Lung (tissue), 11 donors: ENCODE measurements at regions not wholly inside any gene's neighbourhood (a gene's known extent, or its start where the extent isn't known, plus 50 kb on each side); places are given as distances from the start of the nearest gene placed in this dataset.
"Not testable (repeated sequence)": the region's sequence is repeated elsewhere in the genome, so short reads cannot be mapped to it uniquely, and the experiment has no call there.

Source experiments
- ATAC-seq: fragments of 200-7000 bp; cut with Tn5 transposase; one replicate; pipeline ENCODE4 v1.9.1; 2020; ENCODE audit warnings: moderate number of reproducible peaks; ENCODE audit not compliant: insufficient read depth, low FRiP score
- DNase-seq, 3 donors: peaks; one replicate each; pipeline ENCODE4 v3.0.0-alpha.2; 2013 to 2017
- H3K27ac ChIP-seq, 2 donors: one replicate each; pipeline ENCODE4 v1.5.1; 2013; ENCODE audit warnings: mild to moderate bottlenecking in 2 of 2, moderate library complexity in 2 of 2, control low read depth in 1 of 2, inconsistent platforms in 1 of 2, low read depth in 1 of 2, low read length in 1 of 2
- H3K27me3 ChIP-seq, 3 donors: one replicate each; pipeline ENCODE4 v1.5.1; 2013; ENCODE audit warnings: low read length in 2 of 3; ENCODE audit not compliant: control insufficient read depth in 3 of 3, insufficient read depth in 3 of 3
- H3K36me3 ChIP-seq, 4 donors: one replicate each; pipeline ENCODE4 v1.5.1; 2013; ENCODE audit warnings: low read length in 4 of 4, mild to moderate bottlenecking in 1 of 4, moderate library complexity in 1 of 4; ENCODE audit not compliant: control insufficient read depth in 4 of 4, insufficient read depth in 4 of 4
- H3K4me1 ChIP-seq, 5 donors: one replicate each; pipeline ENCODE4 v1.5.1; 2013; ENCODE audit warnings: low read length in 5 of 5, mild to moderate bottlenecking in 2 of 5, moderate library complexity in 1 of 5; ENCODE audit not compliant: control insufficient read depth in 5 of 5, insufficient read depth in 5 of 5
- H3K4me3 ChIP-seq: one replicate; pipeline ENCODE4 v1.5.1; 2013; ENCODE audit warnings: mild to moderate bottlenecking, control low read depth, moderate library complexity
- H3K9ac ChIP-seq, 2 donors: one replicate each; pipeline ENCODE4 v1.5.1; 2013; ENCODE audit warnings: low read length in 2 of 2, control low read depth in 1 of 2; ENCODE audit not compliant: insufficient read depth in 1 of 2
- H3K9me3 ChIP-seq, 4 donors: one replicate each; pipeline ENCODE4 v1.5.1; 2013; ENCODE audit warnings: low read length in 3 of 4, mild to moderate bottlenecking in 1 of 4, moderate library complexity in 1 of 4; ENCODE audit not compliant: control insufficient read depth in 4 of 4, insufficient read depth in 3 of 4
- whole genome bisulfite sequencing, 2 donors: extraction: QIAGEN DNeasy Blood & Tissue Kit; methylation state at CpG; one replicate each; pipeline ENCODE4 v1.1.7; 2013; 5-methylcytosine and 5-hydroxymethylcytosine counted together
- TF ChIP-seq, protein P1 (sequence below): IDR thresholded peaks from 2 replicates; pipeline ENCODE4 v1.5.1; 2012; ENCODE audit warnings: mild to moderate bottlenecking; ENCODE audit errors: control extremely low read depth, extremely low read depth
- donor health status: control.
- donor health status: control.
- donor health status: Bipolar disorder and iron deficiency.
- donor health status: healthy.
- donor health status: DM: yes; HTN: yes; CAD: no.

DNA sequence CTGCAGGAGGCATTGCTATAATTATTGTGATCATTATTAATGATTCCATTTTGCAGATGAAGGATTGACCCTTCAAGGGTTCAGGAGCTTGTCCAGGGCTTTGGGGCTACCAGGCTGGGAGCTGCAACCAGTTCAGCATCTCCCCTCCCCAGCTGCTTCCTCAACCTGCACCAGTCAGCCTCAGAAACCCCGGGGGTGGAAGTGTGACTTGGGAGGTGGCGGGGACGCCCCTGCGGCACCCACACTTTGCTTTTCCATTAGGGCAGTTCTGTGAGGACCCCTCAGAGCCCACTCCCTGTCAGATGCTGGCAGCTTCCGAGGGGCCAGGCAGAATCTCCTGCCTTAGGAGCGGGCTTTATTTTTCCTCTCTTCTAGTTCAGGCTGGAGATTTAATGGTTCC, 85.6 kb downstream of the OLFM1 start:
- DNase-seq (no peak), ATAC-seq (no peak)
- Histone ChIP-seq H3K27ac (no peak overlapping the region), H3K4me1 (no peaks in the 10 kb centered on the region), H3K9me3 (no peaks in the 10 kb centered on the region), H3K36me3 (no peaks in the 10 kb centered on the region), H3K4me3 (no peak overlapping the region), H3K9ac (no peak overlapping the region), H3K27me3 (peaks cover 0 to 17% (median 7%) of the 10 kb centered on the region in 3 donors)
- WGBS, 2 donors, result 87 to 91% methylated on average over 6 of the region's 6 CpGs
- TF ChIP-seq, protein P1, sequence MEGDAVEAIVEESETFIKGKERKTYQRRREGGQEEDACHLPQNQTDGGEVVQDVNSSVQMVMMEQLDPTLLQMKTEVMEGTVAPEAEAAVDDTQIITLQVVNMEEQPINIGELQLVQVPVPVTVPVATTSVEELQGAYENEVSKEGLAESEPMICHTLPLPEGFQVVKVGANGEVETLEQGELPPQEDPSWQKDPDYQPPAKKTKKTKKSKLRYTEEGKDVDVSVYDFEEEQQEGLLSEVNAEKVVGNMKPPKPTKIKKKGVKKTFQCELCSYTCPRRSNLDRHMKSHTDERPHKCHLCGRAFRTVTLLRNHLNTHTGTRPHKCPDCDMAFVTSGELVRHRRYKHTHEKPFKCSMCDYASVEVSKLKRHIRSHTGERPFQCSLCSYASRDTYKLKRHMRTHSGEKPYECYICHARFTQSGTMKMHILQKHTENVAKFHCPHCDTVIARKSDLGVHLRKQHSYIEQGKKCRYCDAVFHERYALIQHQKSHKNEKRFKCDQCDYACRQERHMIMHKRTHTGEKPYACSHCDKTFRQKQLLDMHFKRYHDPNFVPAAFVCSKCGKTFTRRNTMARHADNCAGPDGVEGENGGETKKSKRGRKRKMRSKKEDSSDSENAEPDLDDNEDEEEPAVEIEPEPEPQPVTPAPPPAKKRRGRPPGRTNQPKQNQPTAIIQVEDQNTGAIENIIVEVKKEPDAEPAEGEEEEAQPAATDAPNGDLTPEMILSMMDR, result no peak

DNA sequence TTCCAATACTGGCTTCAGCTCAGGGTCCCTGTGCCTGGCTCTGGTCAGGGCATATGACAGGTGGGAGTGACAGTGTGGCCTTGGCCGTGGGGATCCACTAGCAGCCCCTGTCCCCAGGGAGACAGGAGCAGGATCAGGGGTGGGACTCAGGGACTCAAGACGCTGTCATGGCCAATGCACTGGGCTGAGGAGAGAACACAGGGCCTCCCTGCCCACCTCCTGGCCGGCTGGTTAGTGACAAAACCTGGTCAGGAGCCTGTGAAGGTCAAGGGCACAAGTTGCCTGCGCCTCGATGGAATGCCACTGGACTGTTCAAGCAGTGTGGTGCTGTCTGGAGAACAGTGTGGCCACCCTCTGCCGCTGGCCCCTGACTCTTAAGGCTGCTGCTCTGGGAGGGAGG, 86.8 kb downstream of the OLFM1 start:
- DNase-seq (no peak), ATAC-seq (no peak)
- no peak overlapping the region for H3K27ac ChIP-seq
- TF ChIP-seq, protein P1, result no peak
- no peaks in the 10 kb centered on the region for H3K4me1 ChIP-seq
- H3K36me3 ChIP-seq, result no peaks in the 10 kb centered on the region
- 69 to 74% methylated on average over 6 of the region's 6 CpGs for WGBS, 2 donors
- H3K9me3 ChIP-seq, result no peaks in the 10 kb centered on the region
- H3K9ac ChIP-seq, result no peak overlapping the region
- no peak overlapping the region for H3K4me3 ChIP-seq
- peaks cover 0 to 9% (median 7%) of the 10 kb centered on the region in 3 donors for H3K27me3 ChIP-seq

DNA sequence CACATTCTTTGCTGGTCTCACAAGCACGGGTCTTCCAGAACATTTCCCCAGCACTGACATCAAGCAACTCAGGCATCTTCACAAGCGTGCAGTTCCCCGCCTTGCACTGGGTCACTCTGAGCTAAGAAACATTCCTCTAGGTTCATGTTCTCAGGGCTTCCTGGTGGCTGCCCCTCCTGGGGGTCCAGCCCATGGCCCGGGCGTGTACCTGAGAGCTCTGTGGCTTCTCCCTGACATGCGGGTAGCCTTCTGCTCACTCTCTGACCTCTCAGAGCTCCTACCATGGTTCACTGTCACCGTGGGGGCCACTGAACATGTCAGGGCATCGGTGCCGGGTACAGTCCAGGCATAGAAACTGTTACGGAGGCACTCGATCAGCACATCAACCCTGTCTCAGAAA, 87.5 kb downstream of the OLFM1 start:
- ATAC-seq, result no peak
- H3K4me3 ChIP-seq, result no peak overlapping the region
- no peaks in the 10 kb centered on the region for H3K9me3 ChIP-seq
- WGBS, 2 donors, result 84 to 86% methylated on average over 11 of the region's 11 CpGs
- no peak overlapping the region for H3K27ac ChIP-seq
- TF ChIP-seq, protein P1, result no peak
- peaks cover 0 to 4% (median under 1%) of the 10 kb centered on the region in 3 donors for H3K27me3 ChIP-seq
- H3K4me1 ChIP-seq, result no peaks in the 10 kb centered on the region
- H3K36me3 ChIP-seq, result no peaks in the 10 kb centered on the region
- H3K9ac ChIP-seq, result no peak overlapping the region
- DNase-seq, result no peak

DNA sequence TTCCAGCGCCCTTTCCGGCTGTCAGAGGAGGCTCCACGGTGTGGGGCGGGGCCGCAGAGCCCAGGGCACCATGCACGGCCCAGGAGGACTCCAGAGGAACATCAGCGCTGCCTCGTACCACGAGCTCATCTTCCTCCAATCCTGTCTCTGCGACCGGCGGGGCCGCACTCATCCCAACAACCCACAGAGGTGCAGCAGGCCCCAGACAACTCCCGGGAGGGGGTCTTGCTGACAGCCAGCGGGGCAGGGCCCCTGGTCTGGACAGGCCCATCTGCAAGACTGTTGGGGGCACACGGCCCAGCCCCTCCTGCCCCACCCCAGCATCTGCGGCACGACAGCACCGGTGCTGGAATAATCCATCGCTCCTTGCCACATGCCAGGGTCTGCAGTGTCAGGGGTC, 88.8 kb downstream of the OLFM1 start:
- no peak for ATAC-seq
- Histone ChIP-seq H3K4me3 (no peak overlapping the region), H3K27ac (no peak overlapping the region), H3K9ac (no peak overlapping the region), H3K4me1 (no peaks in the 10 kb centered on the region), H3K36me3 (no peaks in the 10 kb centered on the region), H3K9me3 (no peaks in the 10 kb centered on the region), H3K27me3 (peaks cover 0 to 2% (median 0%) of the 10 kb centered on the region in 3 donors)
- no peak for DNase-seq
- 74 to 88% methylated on average over 20 of the region's 20 CpGs for WGBS, 2 donors
- TF ChIP-seq, protein P1, result no peak

DNA sequence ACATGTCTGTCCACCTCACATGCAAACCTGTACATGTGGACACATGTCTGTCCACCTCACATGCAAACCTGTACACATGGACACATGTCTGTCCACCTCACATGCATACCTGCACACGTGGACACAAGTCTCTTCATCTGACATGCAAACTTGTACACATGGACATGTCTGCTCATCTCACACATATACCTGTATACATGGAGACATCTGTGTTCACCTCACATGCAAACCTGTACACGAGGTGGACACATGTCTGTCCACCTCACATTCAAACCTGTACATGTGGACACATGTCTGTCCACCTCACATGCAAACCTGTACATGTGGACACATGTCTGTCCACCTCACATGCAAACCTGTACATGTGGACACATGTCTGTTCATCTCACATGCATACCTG, 90.1 kb downstream of the OLFM1 start:
- H3K36me3 ChIP-seq, ATAC-seq, H3K4me1 ChIP-seq, H3K27me3 ChIP-seq, DNase-seq, H3K27ac ChIP-seq, H3K9me3 ChIP-seq, H3K4me3 ChIP-seq, H3K9ac ChIP-seq: not testable (repeated sequence)
- 57 to 68% methylated on average over 2 of the region's 2 CpGs for WGBS, 2 donors
